ENCODE measurements at regions not wholly inside any gene's neighbourhood (a gene's known extent, or its start where the extent isn't known, plus 50 kb on each side); places are given as distances from the start of the nearest gene placed in this dataset.

GRCh38 chr3:176950743-176951142 is 246.5 kb downstream of the TBL1XR1 start:
- no peak overlapping the region for H3K27ac ChIP-seq (ENCODE audit: low read depth, low read length)
- no peak overlapping the region for H3K4me3 ChIP-seq (ENCODE audit: low read depth in 1 of 2, low read length in 2 of 2)

GRCh38 chr3:176948151-176948550 is 249.1 kb downstream of the TBL1XR1 start:
- H3K9ac ChIP-seq (ENCODE audit: low read length): no peak overlapping the region
- no peaks in the 10 kb centered on the region for H3K27me3 ChIP-seq (ENCODE audit: control insufficient read depth in 1 of 2, insufficient read depth in 2 of 2, low read length in 2 of 2)
- H3K4me3 ChIP-seq (ENCODE audit: low read depth in 1 of 2, low read length in 2 of 2): no peak overlapping the region
- H3K4me1 ChIP-seq (ENCODE audit: insufficient read depth, low read length): peaks cover 2% of the 10 kb centered on the region
- H3K9me3 ChIP-seq (ENCODE audit: low read length): no peaks in the 10 kb centered on the region
- H3K27ac ChIP-seq (ENCODE audit: low read depth, low read length): no peak overlapping the region
- H3K36me3 ChIP-seq (ENCODE audit: insufficient read depth, low read length): no peaks in the 10 kb centered on the region

More at GRCh38 chr3:176950743-176951142, 246.5 kb downstream of the TBL1XR1 start:
- Histone ChIP-seq H3K36me3 (ENCODE audit: insufficient read depth, low read length) (no peaks in the 10 kb centered on the region), H3K9ac (ENCODE audit: low read length) (no peak overlapping the region), H3K27me3 (ENCODE audit: control insufficient read depth in 1 of 2, insufficient read depth in 2 of 2, low read length in 2 of 2) (no peaks in the 10 kb centered on the region), H3K9me3 (ENCODE audit: low read length) (no peaks in the 10 kb centered on the region), H3K4me1 (ENCODE audit: insufficient read depth, low read length) (peaks cover 11% of the 10 kb centered on the region)

- no peak overlapping the region for H3K27ac ChIP-seq (ENCODE audit: low read depth, low read length)
- no peaks in the 10 kb centered on the region for H3K27me3 ChIP-seq (ENCODE audit: control insufficient read depth in 1 of 2, insufficient read depth in 2 of 2, low read length in 2 of 2)
- no peaks in the 10 kb centered on the region for H3K4me1 ChIP-seq (ENCODE audit: insufficient read depth, low read length)
- no peak overlapping the region for H3K9ac ChIP-seq (ENCODE audit: low read length)
- no peaks in the 10 kb centered on the region for H3K9me3 ChIP-seq (ENCODE audit: low read length)
- no peaks in the 10 kb centered on the region for H3K36me3 ChIP-seq (ENCODE audit: insufficient read depth, low read length)
- no peak overlapping the region for H3K4me3 ChIP-seq (ENCODE audit: low read depth in 1 of 2, low read length in 2 of 2)
Measured at GRCh38 chr3:176946202-176946601, 251.1 kb downstream of the TBL1XR1 start.

- Histone ChIP-seq H3K9ac (ENCODE audit: low read length) (no peak overlapping the region), H3K9me3 (ENCODE audit: low read length) (no peaks in the 10 kb centered on the region), H3K27ac (ENCODE audit: low read depth, low read length) (no peak overlapping the region), H3K4me1 (ENCODE audit: insufficient read depth, low read length) (peaks cover 15% of the 10 kb centered on the region), H3K4me3 (ENCODE audit: low read depth in 1 of 2, low read length in 2 of 2) (no peak overlapping the region), H3K27me3 (ENCODE audit: control insufficient read depth in 1 of 2, insufficient read depth in 2 of 2, low read length in 2 of 2) (no peaks in the 10 kb centered on the region), H3K36me3 (ENCODE audit: insufficient read depth, low read length) (no peaks in the 10 kb centered on the region)
Measured at GRCh38 chr3:176942305-176942704, 255.0 kb downstream of the TBL1XR1 start.

- no peak overlapping the region for H3K9ac ChIP-seq (ENCODE audit: low read length)
- no peak overlapping the region for H3K27ac ChIP-seq (ENCODE audit: low read depth, low read length)
- H3K27me3 ChIP-seq (ENCODE audit: control insufficient read depth in 1 of 2, insufficient read depth in 2 of 2, low read length in 2 of 2): no peaks in the 10 kb centered on the region
- peaks cover 15% of the 10 kb centered on the region for H3K4me1 ChIP-seq (ENCODE audit: insufficient read depth, low read length)
- H3K4me3 ChIP-seq (ENCODE audit: low read depth in 1 of 2, low read length in 2 of 2): no peak overlapping the region
- no peaks in the 10 kb centered on the region for H3K9me3 ChIP-seq (ENCODE audit: low read length)
- no peaks in the 10 kb centered on the region for H3K36me3 ChIP-seq (ENCODE audit: insufficient read depth, low read length)
Measured at GRCh38 chr3:176941689-176942088, 255.6 kb downstream of the TBL1XR1 start.

- H3K36me3 ChIP-seq (ENCODE audit: insufficient read depth, low read length): no peaks in the 10 kb centered on the region
Measured at GRCh38 chr3:176939022-176939817, 258.1 kb downstream of the TBL1XR1 start.

GRCh38 chr3:176937994-176938393 is 259.3 kb downstream of the TBL1XR1 start:
- Histone ChIP-seq H3K9me3 (ENCODE audit: low read length) (no peaks in the 10 kb centered on the region), H3K27ac (ENCODE audit: low read depth, low read length) (no peak overlapping the region), H3K4me3 (ENCODE audit: low read depth in 1 of 2, low read length in 2 of 2) (no peak overlapping the region), H3K4me1 (ENCODE audit: insufficient read depth, low read length) (peaks cover 15% of the 10 kb centered on the region), H3K27me3 (ENCODE audit: control insufficient read depth in 1 of 2, insufficient read depth in 2 of 2, low read length in 2 of 2) (no peaks in the 10 kb centered on the region), H3K36me3 (ENCODE audit: insufficient read depth, low read length) (no peaks in the 10 kb centered on the region), H3K9ac (ENCODE audit: low read length) (no peak overlapping the region)

More at GRCh38 chr3:176939022-176939817, 258.1 kb downstream of the TBL1XR1 start:
- no peak overlapping the region for H3K4me3 ChIP-seq (ENCODE audit: low read depth in 1 of 2, low read length in 2 of 2)
- no peak overlapping the region for H3K27ac ChIP-seq (ENCODE audit: low read depth, low read length)
- H3K9me3 ChIP-seq (ENCODE audit: low read length): no peaks in the 10 kb centered on the region
- no peak overlapping the region for H3K9ac ChIP-seq (ENCODE audit: low read length)
- peaks cover 15% of the 10 kb centered on the region for H3K4me1 ChIP-seq (ENCODE audit: insufficient read depth, low read length)
- no peaks in the 10 kb centered on the region for H3K27me3 ChIP-seq (ENCODE audit: control insufficient read depth in 1 of 2, insufficient read depth in 2 of 2, low read length in 2 of 2)

GRCh38 chr3:176937541-176937940 is 259.7 kb downstream of the TBL1XR1 start:
- no peaks in the 10 kb centered on the region for H3K27me3 ChIP-seq (ENCODE audit: control insufficient read depth in 1 of 2, insufficient read depth in 2 of 2, low read length in 2 of 2)
- no peak overlapping the region for H3K4me3 ChIP-seq (ENCODE audit: low read depth in 1 of 2, low read length in 2 of 2)
- no peaks in the 10 kb centered on the region for H3K9me3 ChIP-seq (ENCODE audit: low read length)
- H3K36me3 ChIP-seq (ENCODE audit: insufficient read depth, low read length): no peaks in the 10 kb centered on the region
- no peak overlapping the region for H3K27ac ChIP-seq (ENCODE audit: low read depth, low read length)
- no peak overlapping the region for H3K9ac ChIP-seq (ENCODE audit: low read length)
- peaks cover 15% of the 10 kb centered on the region for H3K4me1 ChIP-seq (ENCODE audit: insufficient read depth, low read length)

- no peak overlapping the region for H3K27ac ChIP-seq (ENCODE audit: low read depth, low read length)
- H3K36me3 ChIP-seq (ENCODE audit: insufficient read depth, low read length): no peaks in the 10 kb centered on the region
- H3K4me1 ChIP-seq (ENCODE audit: insufficient read depth, low read length): peaks cover 15% of the 10 kb centered on the region
- H3K4me3 ChIP-seq (ENCODE audit: low read depth in 1 of 2, low read length in 2 of 2): no peak overlapping the region
- no peaks in the 10 kb centered on the region for H3K27me3 ChIP-seq (ENCODE audit: control insufficient read depth in 1 of 2, insufficient read depth in 2 of 2, low read length in 2 of 2)
- no peak overlapping the region for H3K9ac ChIP-seq (ENCODE audit: low read length)
- H3K9me3 ChIP-seq (ENCODE audit: low read length): no peaks in the 10 kb centered on the region
Measured at GRCh38 chr3:176935194-176935888, 261.9 kb downstream of the TBL1XR1 start.

- Histone ChIP-seq H3K27ac (ENCODE audit: low read depth, low read length) (no peak overlapping the region), H3K27me3 (ENCODE audit: control insufficient read depth in 1 of 2, insufficient read depth in 2 of 2, low read length in 2 of 2) (no peaks in the 10 kb centered on the region), H3K36me3 (ENCODE audit: insufficient read depth, low read length) (no peaks in the 10 kb centered on the region), H3K4me1 (ENCODE audit: insufficient read depth, low read length) (peaks cover 15% of the 10 kb centered on the region), H3K4me3 (ENCODE audit: low read depth in 1 of 2, low read length in 2 of 2) (no peak overlapping the region), H3K9ac (ENCODE audit: low read length) (no peak overlapping the region), H3K9me3 (ENCODE audit: low read length) (no peaks in the 10 kb centered on the region)
Measured at GRCh38 chr3:176934698-176935097, 262.6 kb downstream of the TBL1XR1 start.

GRCh38 chr3:176933704-176934103 is 263.6 kb downstream of the TBL1XR1 start:
- Histone ChIP-seq H3K9me3 (ENCODE audit: low read length) (no peaks in the 10 kb centered on the region), H3K27me3 (ENCODE audit: control insufficient read depth in 1 of 2, insufficient read depth in 2 of 2, low read length in 2 of 2) (no peaks in the 10 kb centered on the region), H3K27ac (ENCODE audit: low read depth, low read length) (no peak overlapping the region), H3K4me1 (ENCODE audit: insufficient read depth, low read length) (peaks cover 11% of the 10 kb centered on the region), H3K4me3 (ENCODE audit: low read depth in 1 of 2, low read length in 2 of 2) (no peak overlapping the region), H3K36me3 (ENCODE audit: insufficient read depth, low read length) (no peaks in the 10 kb centered on the region), H3K9ac (ENCODE audit: low read length) (no peak overlapping the region)
